Fibroblast of skin of scalp (primary cell): ENCODE measurements at regions not wholly inside any gene's neighbourhood (a gene's known extent, or its start where the extent isn't known, plus 50 kb on each side); places are given as distances from the start of the nearest gene placed in this dataset.

Experiments used
- DNase-seq: peaks from one replicate; pipeline ENCODE4 v3.0.0-alpha.2; 2013

GRCh38 chr13:68440874-68441273, 1210.7 kb upstream of the PCDH9 start:
- DNase-seq: no peak

- no peak for DNase-seq
Observed at GRCh38 chr13:68439817-68440216, 1209.7 kb upstream of the PCDH9 start.

DNA sequence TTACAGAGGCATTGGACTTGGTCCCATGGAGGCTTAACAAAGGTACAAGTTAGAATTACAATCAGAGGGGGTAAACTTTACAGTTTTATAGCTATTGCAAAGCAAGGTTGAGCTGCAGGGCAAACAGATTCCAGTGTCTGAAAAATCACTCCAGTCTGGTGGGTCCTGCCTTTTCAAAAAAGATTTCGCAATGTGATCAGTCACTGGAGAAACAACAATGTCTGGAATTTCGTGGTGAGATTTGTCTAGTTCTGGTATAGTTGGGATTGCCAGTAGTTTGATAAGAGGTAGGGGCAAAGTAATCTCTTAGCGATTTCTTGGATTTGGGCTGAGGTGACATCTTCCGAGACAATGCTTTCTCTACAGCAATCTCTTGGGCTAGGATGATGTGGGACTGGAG, 1198.2 kb upstream of the PCDH9 start:
- peak; percentile 1 for DNase-seq

- no peak for DNase-seq
Observed at GRCh38 chr13:68417801-68418200, 1187.7 kb upstream of the PCDH9 start.

- DNase-seq: no peak
Observed at GRCh38 chr13:68410007-68410406, 1179.9 kb upstream of the PCDH9 start.

DNA sequence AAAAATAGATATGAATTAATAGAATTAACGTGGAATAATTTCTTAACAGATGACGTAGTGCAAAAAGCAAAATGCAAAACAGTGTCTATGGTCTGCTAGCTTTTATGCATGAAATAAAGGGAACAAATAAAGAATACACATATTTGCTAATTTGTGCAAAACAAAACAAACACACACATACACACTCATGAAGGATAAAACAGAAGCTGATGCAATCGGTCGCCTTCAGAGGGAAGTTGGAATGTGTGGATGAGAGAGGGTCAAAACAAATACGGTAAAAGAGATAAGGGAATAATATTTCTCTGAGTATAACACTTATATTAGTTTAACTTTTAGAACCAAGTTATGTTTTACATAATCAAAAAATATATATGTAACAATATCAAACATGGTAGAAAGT, 1160.9 kb upstream of the PCDH9 start:
- no peak for DNase-seq

GRCh38 chr13:68386808-68387207, 1156.7 kb upstream of the PCDH9 start:
- DNase-seq: no peak

DNA sequence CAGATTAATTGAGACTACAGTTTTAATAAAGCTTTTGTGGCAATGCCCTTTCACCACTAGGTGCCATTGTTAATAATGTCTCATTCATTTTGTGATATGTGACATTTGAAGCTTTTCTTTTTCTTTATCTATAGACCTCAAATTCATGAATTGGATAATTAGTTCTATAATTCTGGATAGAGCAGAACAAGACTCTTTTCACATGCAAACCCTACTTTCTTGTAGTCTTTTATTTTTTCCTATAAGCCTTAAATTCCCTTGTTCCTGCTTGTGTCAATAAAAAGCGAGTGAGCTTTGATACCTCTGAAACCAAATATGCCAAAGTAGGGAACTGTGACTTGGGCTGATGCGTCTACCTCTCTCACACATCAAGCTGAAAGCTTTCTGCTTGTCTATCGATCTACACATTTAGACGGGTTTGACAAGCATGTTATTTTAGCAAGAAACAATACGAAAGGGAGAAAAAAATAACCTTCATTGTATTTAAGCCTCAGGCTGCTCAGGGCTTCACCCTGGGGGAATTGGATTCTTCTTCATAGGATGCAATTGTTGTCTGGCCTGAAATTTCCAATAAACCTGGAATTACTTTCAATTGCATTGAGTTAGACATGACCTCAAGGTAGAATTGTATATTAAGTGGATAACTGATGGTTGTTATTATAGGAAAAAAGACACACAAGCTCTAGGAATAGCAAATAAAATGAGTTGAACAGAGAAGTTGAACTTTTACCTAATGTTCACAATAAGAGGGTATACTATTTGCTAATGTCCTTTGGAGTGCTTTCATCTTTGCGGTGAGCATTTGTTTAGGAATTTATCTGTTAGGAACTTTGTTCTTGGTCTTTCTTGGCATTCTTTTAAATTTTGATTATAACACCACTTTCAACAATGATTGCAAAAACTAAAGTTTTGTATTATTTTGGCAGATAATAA, 1150.2 kb upstream of the PCDH9 start:
- DNase-seq: no peak

- no peak for DNase-seq
Observed at GRCh38 chr13:68378294-68378693, 1148.2 kb upstream of the PCDH9 start.

GRCh38 chr13:68375004-68375403, 1144.9 kb upstream of the PCDH9 start:
- DNase-seq: no peak

DNA sequence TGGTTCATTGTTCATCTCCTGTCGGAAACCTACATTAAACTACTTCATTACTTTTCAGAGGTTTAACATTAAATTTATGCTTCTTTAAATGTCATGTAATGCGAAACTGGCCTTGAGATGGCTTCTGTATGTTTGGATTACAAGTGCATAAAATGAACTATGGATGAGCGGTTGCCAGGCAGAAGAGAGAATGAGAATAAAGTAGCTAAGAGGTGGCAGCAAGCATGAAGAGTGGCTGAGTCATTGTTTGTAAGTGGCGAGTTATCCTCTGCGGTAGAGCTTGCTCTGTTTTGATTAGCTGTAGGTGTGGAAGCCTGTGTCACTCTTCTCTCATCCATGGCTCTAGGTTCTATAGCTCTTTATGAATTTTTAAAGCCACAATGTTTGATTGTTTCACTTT, 1139.6 kb upstream of the PCDH9 start:
- DNase-seq: no peak

DNA sequence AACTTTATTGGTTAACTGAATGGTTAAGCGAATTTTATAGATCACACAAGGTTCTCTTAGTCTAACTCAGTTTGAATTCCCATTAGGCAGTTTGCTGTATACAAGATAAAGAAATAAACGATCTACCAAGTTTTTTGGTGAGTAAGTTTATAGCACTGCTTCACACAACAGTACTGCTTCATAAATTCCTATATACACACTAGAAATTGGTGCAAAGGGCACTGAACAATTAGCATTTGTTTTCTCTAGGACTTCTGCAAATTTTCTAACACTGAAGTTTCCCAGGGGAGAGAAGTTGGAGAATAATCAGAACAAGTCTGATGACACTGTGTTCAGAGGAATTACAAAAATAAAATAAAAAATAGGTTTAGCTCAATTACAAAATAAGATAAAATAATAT, 1138.8 kb upstream of the PCDH9 start:
- DNase-seq: no peak

DNA sequence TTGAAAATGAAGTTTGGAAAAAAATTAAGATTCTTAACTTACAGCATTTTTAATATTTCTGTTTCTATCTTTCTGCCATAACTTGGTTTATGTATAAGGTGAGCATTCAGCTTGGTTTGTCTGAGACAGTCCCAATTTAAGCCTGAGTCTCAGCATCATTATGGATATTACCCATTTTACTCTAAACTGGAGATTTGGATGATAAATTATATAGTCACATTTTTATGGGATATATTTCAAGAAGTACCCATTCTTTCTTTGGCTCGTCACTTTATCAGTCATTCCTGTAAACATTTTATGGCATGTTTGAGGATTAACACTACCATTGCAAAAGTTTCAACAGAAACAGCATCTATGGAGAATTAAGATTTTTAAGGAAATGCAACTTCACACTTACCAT, 1129.0 kb upstream of the PCDH9 start:
- no peak for DNase-seq

DNA sequence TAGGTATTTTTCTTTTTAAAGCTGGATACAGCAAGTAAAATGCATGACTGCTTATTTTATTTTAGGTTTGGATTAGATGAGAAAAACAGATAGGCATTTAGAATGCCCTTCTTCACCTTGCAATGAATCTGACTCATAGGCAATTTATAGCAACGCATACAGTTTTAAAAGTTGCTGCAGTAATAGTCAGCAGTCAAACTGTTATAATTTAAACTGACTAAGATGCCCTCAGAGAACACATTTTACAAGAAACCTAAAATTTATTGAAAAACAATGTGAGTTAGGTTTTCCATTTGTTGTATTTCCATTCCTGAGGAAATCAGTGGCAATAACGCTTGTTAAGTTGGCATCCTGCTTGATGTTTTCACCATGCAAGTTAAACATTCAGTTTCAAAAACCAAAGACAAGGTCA, 1128.2 kb upstream of the PCDH9 start:
- DNase-seq: no peak

- DNase-seq: no peak
Observed at GRCh38 chr13:68350554-68350953, 1120.4 kb upstream of the PCDH9 start.

DNA sequence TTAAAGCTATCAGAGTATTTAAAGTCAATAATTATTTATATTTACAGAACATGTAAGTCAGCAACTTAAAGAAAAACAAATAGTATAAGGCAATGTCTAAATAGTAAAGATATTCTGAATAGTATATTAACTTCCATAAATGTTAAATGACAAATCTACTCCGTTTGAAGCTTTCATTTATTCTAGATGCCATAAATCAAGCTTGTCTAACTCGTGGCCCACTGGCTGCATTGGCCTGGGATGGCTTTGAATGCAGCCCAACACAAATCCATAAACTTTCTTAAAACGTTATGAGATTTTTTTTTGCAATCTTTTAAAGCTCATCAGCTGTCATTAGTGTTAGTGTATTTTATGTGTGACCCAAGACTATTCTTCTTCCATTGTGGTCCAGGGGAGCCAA, 1117.1 kb upstream of the PCDH9 start:
- no peak for DNase-seq

GRCh38 chr13:68345963-68346531, 1115.9 kb upstream of the PCDH9 start:
- DNase-seq: no peak

DNA sequence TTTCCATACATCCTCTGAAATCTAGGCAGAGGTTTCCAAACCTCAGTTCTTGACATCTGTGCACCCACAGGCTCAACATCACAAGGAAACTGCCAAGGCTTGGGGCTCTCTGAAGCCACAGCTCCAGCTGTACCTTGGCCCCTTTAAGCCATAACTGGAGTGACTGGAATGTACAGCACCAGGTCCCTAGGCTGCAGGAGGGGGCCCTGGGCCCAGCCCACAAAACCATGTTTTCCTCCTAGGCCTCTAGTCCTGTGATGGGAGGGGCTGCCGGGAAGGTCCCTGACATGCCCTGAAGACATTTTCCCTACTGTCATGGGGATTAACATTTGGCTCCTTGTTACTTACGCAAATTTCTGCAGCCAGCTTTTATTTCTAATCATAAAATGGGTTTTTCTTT, 1093.0 kb upstream of the PCDH9 start:
- DNase-seq: no peak

- DNase-seq: no peak
Observed at GRCh38 chr13:68319384-68319783, 1089.2 kb upstream of the PCDH9 start.

DNA sequence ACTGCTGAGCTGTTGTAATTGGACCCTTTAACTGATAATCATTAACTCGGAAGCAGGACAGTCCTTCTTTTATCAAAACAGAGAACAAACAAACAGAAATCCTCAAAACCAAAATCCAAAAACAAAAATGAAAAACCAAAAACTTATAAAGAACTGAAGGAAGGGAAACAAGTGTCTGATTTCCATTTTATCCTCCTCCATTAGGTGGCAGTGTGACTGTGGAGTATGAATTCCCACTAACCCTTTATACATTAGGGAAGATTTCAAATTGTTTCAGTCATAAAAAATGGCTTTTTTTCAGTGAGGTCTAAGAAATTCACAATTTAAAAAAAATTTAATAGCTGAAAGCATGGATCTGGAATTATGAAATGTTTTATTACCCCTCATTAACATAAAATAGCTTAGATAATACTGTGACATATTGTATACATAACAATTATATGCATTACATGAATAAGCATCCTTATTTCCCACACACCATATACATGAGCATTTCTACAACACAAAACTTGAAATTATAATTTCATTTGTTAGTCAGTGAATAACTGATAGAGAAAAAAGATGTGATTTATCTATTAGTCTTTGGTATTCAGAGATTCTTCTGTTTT, 1074.3 kb upstream of the PCDH9 start:
- DNase-seq: peak; percentile 7

DNA sequence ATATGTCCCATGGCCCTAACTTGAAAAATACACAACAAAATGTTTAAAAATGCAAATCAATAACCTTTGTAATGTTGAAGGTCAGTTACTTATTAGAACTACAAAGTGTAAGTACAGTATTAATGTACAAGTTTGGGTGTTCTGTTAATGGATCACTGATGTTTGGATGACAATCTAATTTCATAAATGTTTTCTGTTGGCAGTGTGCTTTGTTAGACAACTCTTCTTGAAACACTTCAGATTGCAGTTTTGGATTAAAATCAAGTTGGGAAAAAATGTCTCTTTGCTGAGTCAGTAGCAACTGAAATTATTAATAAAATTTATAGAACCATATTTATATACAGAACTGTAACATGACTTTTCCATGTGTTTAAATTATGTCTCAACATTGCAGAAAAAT, 1063.5 kb upstream of the PCDH9 start:
- DNase-seq: no peak

DNA sequence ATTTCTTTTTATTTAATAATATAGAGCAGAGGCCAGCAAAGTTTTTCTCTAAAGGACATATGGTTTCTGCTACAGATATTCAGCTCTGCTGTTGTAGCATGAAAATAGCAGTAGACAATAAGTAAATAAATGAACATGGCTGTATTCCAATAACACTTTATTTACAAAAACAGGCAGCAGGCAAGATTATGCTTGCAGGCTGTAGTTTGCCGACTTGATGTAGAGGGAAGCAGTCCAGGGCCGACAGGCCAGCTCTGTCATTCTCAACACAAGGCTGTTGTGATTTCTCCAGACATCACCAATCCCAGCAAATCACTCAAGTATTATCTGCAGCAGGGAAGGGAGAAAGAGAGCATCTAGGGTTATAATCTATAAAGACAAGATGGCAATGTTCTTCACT, 1062.5 kb upstream of the PCDH9 start:
- DNase-seq: no peak

- DNase-seq: no peak
Observed at GRCh38 chr13:68291595-68291994, 1061.5 kb upstream of the PCDH9 start.

DNA sequence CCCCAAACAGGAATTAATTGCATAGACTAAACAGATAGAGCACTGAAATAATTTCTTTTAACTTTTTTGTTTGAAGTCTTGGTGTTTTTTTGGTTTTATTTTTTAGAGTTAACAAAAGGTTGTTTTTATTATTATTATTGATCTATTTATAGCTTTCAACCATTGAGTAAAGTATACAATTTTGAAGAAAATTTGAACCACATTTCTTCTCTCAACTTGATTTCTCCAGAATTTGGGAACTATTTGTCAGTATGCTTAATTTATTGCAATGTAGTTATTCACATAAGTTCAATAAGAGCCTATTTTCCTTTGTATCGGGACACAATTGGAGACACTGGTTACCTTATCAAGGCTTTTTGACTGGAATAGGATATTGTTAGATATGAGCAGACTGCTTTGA, 1045.6 kb upstream of the PCDH9 start:
- DNase-seq: no peak
